GM12872 (cell line): ENCODE measurements at regions not wholly inside any gene's neighbourhood (a gene's known extent, or its start where the extent isn't known, plus 50 kb on each side); places are given as distances from the start of the nearest gene placed in this dataset.

Source experiments
- CTCF ChIP-seq: IDR thresholded peaks from 3 replicates; pipeline ENCODE4 v1.5.1; 2011; ENCODE audit warnings: low read depth, mild to moderate bottlenecking, low read length, moderate library complexity; ENCODE audit not compliant: insufficient read depth

- TF ChIP-seq CTCF = no peak
Observed at GRCh38 chr6:119734227-119734626, 384.7 kb upstream of the MAN1A1 start.

GRCh38 chr6:119728935-119729334, 379.4 kb upstream of the MAN1A1 start:
- no peak for TF ChIP-seq CTCF

- TF ChIP-seq CTCF = no peak; the same call in 2 of the 3 replicates
Observed at GRCh38 chr6:119728220-119728750, 378.7 kb upstream of the MAN1A1 start.

GRCh38 chr6:119727504-119728219, 378.1 kb upstream of the MAN1A1 start:
- TF ChIP-seq CTCF = peak; percentile 20; the same call in 1 of the 3 replicates

GRCh38 chr6:119726086-119726485, 376.5 kb upstream of the MAN1A1 start:
- no peak for TF ChIP-seq CTCF

GRCh38 chr6:119720160-119720559, 370.6 kb upstream of the MAN1A1 start:
- peak; percentile 11; the same call in 1 of the 3 replicates for TF ChIP-seq CTCF

- no peak for TF ChIP-seq CTCF
Observed at GRCh38 chr6:119717942-119718341, 368.4 kb upstream of the MAN1A1 start.
